Activated B cell treated with CpG ODN at 0.5 μM for 24 hours (primary cell): ENCODE measurements at regions not wholly inside any gene's neighbourhood (a gene's known extent, or its start where the extent isn't known, plus 50 kb on each side); places are given as distances from the start of the nearest gene placed in this dataset.

ENCODE experiments used
- ATAC-seq: fragments of 200-7000 bp; cut with Tn5 transposase; one replicate; pipeline ENCODE4 v1.10.0; 2021; ENCODE audit warnings: low read depth, mild to moderate bottlenecking, moderate library complexity
- CTCF ChIA-PET: fragments of 350-600 bp; sonication (Branson Sonifier 250); formaldehyde crosslinking; loops from one replicate; lab custom pipeline; 2021; ENCODE audit warnings: antibody characterized with exemption; lab: Charles Lee
- POLR2A ChIA-PET: fragments of 350-600 bp; sonication (Branson Sonifier 250); formaldehyde crosslinking; loops from one replicate; lab custom pipeline; 2021; ENCODE audit warnings: antibody characterized with exemption; lab: Charles Lee
- DNase-seq: peaks from one replicate; pipeline ENCODE4 v3.0.0; 2022
- H3K27ac Mint-ChIP-seq: one replicate; pipeline ENCODE4 v1.8.0; 2020; ENCODE audit warnings: mixed read lengths
- H3K27me3 Mint-ChIP-seq: one replicate; pipeline ENCODE4 v1.8.0; 2021; ENCODE audit warnings: mixed read lengths
- H3K36me3 Mint-ChIP-seq: one replicate; pipeline ENCODE4 v1.8.0; 2021; ENCODE audit warnings: low read depth, mixed read lengths
- H3K4me1 Mint-ChIP-seq: one replicate; pipeline ENCODE4 v1.8.0; 2021; ENCODE audit warnings: mixed read lengths
- H3K4me3 Mint-ChIP-seq: one replicate; pipeline ENCODE4 v1.8.0; 2020; ENCODE audit warnings: mild to moderate bottlenecking, mixed read lengths
- H3K9me3 Mint-ChIP-seq: one replicate; pipeline ENCODE4 v1.8.0; 2020; ENCODE audit warnings: mixed read lengths
- CTCF ChIP-seq: fragments of 200-600 bp; IDR thresholded peaks from one replicate; pipeline ENCODE4 v1.8.0; 2022; ENCODE audit warnings: antibody characterized with exemption, mild to moderate bottlenecking
- intact Hi-C: fragments of 100-400 bp; cut with micrococcal nuclease; formaldehyde crosslinking; loops from one replicate; pipeline ENCODE4 v1.15.1; 2024

GRCh38 chr18:77645170-77645872 is 395.7 kb downstream of the GALR1 start:
- ATAC-seq (no peak), DNase-seq (no peak)
- no peaks in the 10 kb centered on the region for H3K4me1 Mint-ChIP-seq
- H3K27ac Mint-ChIP-seq = no peak overlapping the region
- ChIA-PET CTCF (no interaction called here), POLR2A (no interaction called here)
- intact Hi-C loops = no loop called here
- peaks cover 12% of the 10 kb centered on the region for H3K9me3 Mint-ChIP-seq
- H3K36me3 Mint-ChIP-seq = no peaks in the 10 kb centered on the region
- no peak overlapping the region for H3K4me3 Mint-ChIP-seq
- H3K27me3 Mint-ChIP-seq = no peaks in the 10 kb centered on the region
- TF ChIP-seq CTCF = no peak

- POLR2A ChIA-PET = no interaction called here
- CTCF ChIA-PET = no interaction called here
- intact Hi-C loops = no loop called here
- H3K9me3 Mint-ChIP-seq = peaks cover 12% of the 10 kb centered on the region
- H3K36me3 Mint-ChIP-seq = no peaks in the 10 kb centered on the region
- no peak for TF ChIP-seq CTCF
- no peaks in the 10 kb centered on the region for H3K4me1 Mint-ChIP-seq
- no peak for ATAC-seq
- DNase-seq = no peak
- peaks cover 10% of the 10 kb centered on the region for H3K27me3 Mint-ChIP-seq
- H3K27ac Mint-ChIP-seq = no peak overlapping the region
- H3K4me3 Mint-ChIP-seq = no peak overlapping the region
Measured at GRCh38 chr18:77647472-77647871, 397.8 kb downstream of the GALR1 start.

GRCh38 chr18:77648411-77648810 is 398.8 kb downstream of the GALR1 start:
- ATAC-seq (no peak), DNase-seq (no peak)
- CTCF ChIA-PET = interaction anchor here (0.6 kb wide), 1 partner anchor 24 kb away, joined by 3 read pairs; no protein-coding TSS in a partner anchor
- intact Hi-C loops = no loop called here
- POLR2A ChIA-PET = no interaction called here
- H3K36me3 Mint-ChIP-seq = no peaks in the 10 kb centered on the region
- H3K4me1 Mint-ChIP-seq = no peaks in the 10 kb centered on the region
- H3K4me3 Mint-ChIP-seq = no peak overlapping the region
- peaks cover 13% of the 10 kb centered on the region for H3K27me3 Mint-ChIP-seq
- no peak overlapping the region for H3K27ac Mint-ChIP-seq
- no peak for TF ChIP-seq CTCF
- H3K9me3 Mint-ChIP-seq = peaks cover 12% of the 10 kb centered on the region

GRCh38 chr18:77650799-77651385 is 401.2 kb downstream of the GALR1 start:
- Mint-ChIP-seq H3K27me3 (peaks cover 23% of the 10 kb centered on the region), H3K9me3 (peaks cover 5% of the 10 kb centered on the region), H3K4me3 (no peak overlapping the region), H3K27ac (no peak overlapping the region), H3K36me3 (no peaks in the 10 kb centered on the region), H3K4me1 (no peaks in the 10 kb centered on the region)
- POLR2A ChIA-PET = no interaction called here
- TF ChIP-seq CTCF = no peak
- intact Hi-C loops = loop anchor here (1.0 to 5.0 kb wide), 5 partner anchors 650 to 849 kb away; no protein-coding TSS in a partner anchor
- ATAC-seq (peak; percentile 47), DNase-seq (peak; percentile 35)
- CTCF ChIA-PET = interaction anchor here (0.7 to 2.4 kb wide), 3 partner anchors 728 to 848 kb away, joined by 3 to 17 read pairs (median 3); no protein-coding TSS in a partner anchor

- intact Hi-C loops = loop anchor here (1.0 to 5.0 kb wide), 4 partner anchors 651 to 777 kb away; no protein-coding TSS in a partner anchor
- DNase-seq (no peak), ATAC-seq (no peak)
- ChIA-PET POLR2A (no interaction called here), CTCF (interaction anchor here (0.7 to 2.4 kb wide), 2 partner anchors 779 to 849 kb away, joined by 3 to 17 read pairs; no protein-coding TSS in a partner anchor)
- H3K9me3 Mint-ChIP-seq = no peaks in the 10 kb centered on the region
- no peak overlapping the region for H3K4me3 Mint-ChIP-seq
- H3K4me1 Mint-ChIP-seq = no peaks in the 10 kb centered on the region
- TF ChIP-seq CTCF = no peak
- H3K27ac Mint-ChIP-seq = no peak overlapping the region
- H3K36me3 Mint-ChIP-seq = no peaks in the 10 kb centered on the region
- H3K27me3 Mint-ChIP-seq = peaks cover 23% of the 10 kb centered on the region
Measured at GRCh38 chr18:77651441-77651840, 401.8 kb downstream of the GALR1 start.
